Activated T-cell treated with anti-CD3 and anti-CD28 coated beads, Interleukin-2, amount 50 U/mL, for 48 hours (primary cell): ENCODE measurements at regions not wholly inside any gene's neighbourhood (a gene's known extent, or its start where the extent isn't known, plus 50 kb on each side); places are given as distances from the start of the nearest gene placed in this dataset.
"Not testable (repeated sequence)": the region's sequence is repeated elsewhere in the genome, so short reads cannot be mapped to it uniquely, and the experiment has no call there.

Experiments
- DNase-seq, 2 experiments: peaks; one replicate each; pipeline ENCODE4 v3.0.0-alpha.2; 2020

DNA sequence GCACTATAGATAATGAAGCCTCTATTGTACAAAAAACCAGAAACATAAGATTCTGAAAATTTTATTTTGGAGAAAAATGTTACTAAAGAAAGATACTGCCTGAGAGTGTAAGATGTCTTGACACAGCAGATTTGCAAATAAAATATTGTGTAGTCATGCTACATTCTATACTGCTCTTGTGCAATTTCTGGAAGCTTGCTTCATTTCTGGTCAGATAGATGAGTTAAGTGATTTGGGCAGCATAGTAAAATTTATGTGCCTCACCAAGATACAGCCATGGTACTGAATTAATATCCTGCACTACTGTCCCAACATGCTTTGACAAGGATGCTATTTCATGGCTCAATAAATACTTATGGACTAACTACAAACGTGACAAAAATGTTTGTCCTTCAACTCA is 55.1 kb upstream of the STARD13 start:
- no peak for DNase-seq

- no peak for DNase-seq
These were observed 56.4 kb upstream of the STARD13 start for GRCh38 chr13:33341861-33342452.

GRCh38 chr13:33345842-33346241 is 60.3 kb upstream of the STARD13 start:
- no peak for DNase-seq

- DNase-seq: no peak
These were observed 62.3 kb upstream of the STARD13 start for GRCh38 chr13:33347861-33348260.

GRCh38 chr13:33348366-33348765 is 62.8 kb upstream of the STARD13 start:
- DNase-seq: no peak

GRCh38 chr13:33349288-33349985 is 63.9 kb upstream of the STARD13 start:
- no peak for DNase-seq

GRCh38 chr13:33349986-33350826 is 64.7 kb upstream of the STARD13 start:
- no peak for DNase-seq

DNA sequence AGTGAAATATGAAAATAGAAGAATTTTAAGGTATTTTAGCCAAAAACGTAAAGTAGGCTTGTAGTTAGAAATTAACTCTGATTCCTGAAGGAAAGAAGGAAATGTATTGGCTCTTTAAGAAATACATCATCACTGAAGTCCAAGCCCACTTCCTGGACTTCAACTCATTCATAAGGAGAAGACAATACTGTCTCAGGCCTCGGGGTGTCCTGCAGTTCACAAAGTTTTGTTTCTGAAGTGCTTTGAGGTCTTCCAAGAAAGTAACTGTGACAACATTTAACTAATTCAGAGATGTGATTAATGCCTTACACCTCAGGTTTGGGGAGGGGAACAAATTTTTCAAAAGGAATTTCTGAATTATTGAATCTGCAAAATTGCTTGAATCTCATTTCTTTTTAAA is 65.8 kb upstream of the STARD13 start:
- no peak for DNase-seq

DNA sequence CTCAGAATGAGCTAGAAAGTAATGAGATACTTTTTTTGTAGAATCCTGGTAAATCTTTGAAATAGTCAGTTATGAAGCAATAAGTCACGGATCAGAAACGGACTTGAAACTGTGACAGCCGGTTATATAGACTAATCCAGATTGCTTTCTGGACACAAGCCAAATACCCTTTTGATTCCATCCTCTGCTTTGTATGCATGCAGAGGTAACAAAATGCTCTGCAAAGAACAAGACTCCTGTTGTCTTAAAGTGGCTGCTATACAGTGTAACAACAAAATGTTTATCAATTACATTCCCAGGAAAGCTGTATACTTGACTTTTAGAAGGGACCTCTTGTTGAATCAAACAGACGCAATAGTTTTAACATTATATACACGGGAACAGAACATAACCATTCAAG is 66.5 kb upstream of the STARD13 start:
- no peak for DNase-seq

GRCh38 chr13:33352526-33352925 is 67.0 kb upstream of the STARD13 start:
- DNase-seq: no peak

DNA sequence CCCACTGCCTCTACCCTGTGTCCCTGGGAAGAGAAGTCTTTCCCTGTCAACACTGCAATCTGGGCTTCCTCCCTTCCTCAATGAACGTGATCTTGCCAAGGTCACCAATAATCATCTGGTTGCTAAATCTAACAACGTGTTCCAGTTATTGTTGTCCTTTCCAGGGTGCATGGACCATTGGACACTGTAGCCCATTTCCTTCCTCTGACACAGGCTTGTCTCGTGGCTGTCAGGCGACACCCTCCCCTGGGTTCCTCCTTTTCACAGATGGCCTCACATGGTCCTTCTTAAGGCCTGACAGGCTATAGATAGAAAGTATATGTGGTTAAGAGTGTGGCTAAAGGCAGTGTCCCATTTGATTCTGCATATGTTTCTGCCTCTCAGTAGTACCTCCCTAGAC is 67.7 kb upstream of the STARD13 start:
- DNase-seq: no peak

DNA sequence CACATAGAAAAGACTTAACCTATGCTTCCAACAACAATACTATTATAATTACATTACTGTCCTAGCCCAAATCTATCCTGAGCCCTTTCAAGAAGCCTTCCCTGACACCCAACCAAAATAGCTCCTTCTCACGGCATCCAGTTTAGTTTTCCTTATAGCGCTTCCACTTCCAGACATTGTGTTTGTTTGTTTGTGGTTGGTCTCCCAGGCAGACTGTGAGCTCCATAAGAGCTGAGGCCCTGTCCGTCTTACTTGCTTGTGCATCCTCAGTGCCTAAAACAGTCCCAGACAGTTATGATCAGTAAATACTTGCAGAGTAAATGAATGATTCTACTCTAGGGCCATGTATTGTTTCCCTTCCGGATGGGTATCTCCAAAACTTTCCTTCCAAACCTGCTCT is 68.1 kb upstream of the STARD13 start:
- DNase-seq: no peak

DNA sequence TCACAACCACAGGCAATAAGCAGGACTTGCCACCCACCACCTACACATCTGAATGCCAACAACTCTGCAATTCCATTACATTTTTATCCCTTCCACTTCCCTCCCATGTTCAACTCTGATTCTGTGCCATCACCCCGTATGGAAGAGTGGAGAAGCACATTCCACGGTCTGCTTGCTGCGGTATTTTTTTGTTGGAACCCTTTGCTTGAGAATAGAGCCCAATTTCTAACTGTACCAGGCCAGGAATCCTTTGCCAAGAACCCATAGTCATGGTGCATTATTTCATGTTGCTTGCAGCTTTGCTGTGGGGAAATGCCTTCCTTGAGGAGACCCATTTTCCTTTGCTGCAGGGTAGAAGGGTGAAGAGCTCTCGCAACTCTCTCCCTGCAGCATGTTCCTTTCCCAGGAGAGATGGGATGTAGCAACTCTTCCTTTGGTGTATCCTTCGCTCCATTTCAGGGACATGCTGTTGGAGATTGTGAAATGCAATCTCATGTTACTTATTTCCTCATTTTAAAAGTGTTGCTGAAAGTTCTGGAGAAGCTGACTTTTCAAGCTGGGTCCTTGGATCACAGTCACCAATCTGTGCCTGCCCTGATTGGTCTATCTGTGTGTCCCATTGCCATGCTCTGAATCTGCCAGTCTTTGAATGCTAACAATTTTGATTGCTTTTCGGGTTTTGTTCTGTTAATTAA is 69.8 kb upstream of the STARD13 start:
- DNase-seq: no peak

GRCh38 chr13:33358076-33358475 is 72.5 kb upstream of the STARD13 start:
- DNase-seq: not testable (repeated sequence)

GRCh38 chr13:33362986-33363727 is 77.6 kb upstream of the STARD13 start:
- DNase-seq: no peak

- DNase-seq: no peak
These were observed 78.6 kb upstream of the STARD13 start for GRCh38 chr13:33364192-33364591.

DNA sequence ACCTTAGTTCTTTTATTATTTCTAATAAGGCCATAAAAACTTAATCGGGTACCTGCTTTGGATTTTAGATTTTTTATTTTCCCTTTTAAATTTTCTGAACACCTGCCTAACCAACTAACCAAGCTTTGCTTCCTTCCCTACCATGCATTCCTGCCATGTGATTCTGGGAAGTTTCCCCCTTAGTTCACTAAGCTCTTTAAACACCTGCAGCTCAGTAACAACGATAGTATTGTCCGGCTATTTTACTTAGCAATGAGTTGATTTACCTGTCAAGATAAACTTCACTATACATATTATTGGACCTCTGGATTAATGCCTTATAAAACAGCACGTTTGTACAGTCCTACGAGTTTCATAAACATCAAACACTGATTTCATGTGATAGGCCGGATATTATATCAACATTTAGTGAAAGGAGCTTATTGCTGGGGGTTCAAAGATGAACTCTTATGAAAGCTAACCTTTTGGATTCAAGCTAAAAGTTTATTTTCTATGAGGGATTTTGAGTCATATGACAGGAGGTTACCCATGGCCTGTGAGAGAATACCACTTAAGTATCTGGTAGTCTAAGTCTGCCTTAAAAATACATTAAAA is 81.0 kb upstream of the STARD13 start:
- DNase-seq: no peak

DNA sequence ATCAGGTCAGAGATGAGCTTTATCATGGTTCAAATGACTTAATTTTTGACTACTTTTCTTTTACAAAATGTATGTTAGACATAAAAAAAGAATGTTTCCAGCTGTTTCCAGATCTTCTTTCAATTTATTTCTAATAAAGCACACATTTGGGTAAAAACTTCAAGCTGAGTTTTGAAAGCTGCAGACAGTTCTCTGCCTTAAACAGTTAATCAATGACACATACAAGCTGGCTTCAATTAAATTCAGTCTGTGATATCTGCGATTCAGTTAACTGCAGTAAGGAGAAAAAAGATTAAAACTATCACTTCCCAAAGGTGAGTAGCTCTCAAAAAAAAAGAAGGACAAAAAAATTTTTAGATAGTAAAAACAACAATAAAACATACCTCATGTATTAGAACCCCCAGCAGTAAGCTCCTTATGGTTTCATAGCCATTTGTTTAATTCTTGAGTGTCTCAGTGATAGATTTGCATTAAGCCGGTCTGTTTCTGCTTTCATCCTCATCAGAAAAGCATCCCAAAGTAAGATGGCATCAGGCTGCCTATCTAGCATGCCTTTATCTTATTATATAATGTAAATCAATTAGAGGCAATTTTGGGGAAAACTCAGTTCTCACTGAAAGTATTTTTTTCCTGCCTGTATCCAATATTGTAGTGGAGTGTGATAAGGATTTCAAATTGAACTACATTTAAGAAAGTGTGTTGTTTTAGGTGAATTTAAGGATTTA is 81.8 kb upstream of the STARD13 start:
- no peak for DNase-seq

DNA sequence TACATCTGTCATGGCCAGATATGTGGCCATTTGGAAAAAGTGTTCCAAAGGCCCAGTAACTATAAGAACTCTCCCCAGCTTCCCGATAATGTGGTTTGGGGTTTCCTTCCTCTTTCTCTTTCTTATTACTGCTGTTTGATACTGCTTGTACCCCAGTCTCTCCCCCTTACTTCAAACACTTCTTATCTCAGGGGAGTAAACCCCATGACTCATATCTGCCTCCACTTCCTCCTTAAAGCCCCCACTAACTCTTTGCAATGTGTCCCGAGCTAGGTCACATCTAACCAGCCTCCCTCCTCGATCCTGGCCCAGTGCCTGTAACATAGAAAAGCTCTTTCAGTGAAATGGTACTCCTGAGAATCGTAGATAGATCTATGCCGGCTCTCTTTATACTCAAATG is 82.4 kb upstream of the STARD13 start:
- no peak for DNase-seq

DNA sequence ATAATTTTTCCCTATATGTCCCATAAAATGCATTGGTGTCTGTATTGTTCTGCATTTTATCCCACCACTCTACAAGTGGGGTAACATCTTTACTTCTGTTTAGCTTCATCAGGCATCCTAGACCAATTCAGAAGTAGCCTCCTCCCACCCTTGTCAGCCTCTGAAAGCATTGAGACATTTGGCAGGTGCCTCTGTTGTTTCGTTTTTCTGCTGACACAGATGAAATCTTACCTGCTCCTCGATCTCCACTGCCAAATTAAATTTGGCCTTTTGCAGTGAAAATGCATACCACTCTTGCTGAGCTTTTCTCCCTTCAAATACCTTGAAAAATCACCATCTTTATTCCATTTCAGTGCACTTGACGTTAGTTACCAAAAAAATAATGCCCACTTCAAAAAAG is 83.5 kb upstream of the STARD13 start:
- DNase-seq: no peak

GRCh38 chr13:33372251-33372919 is 86.8 kb upstream of the STARD13 start:
- DNase-seq: no peak
